GM12878 (cell line): ENCODE measurements at regions not wholly inside any gene's neighbourhood (a gene's known extent, or its start where the extent isn't known, plus 50 kb on each side); places are given as distances from the start of the nearest gene placed in this dataset.

ENCODE experiments used
- ATAC-seq: fragments of 200-7000 bp; cut with Tn5 transposase; 3 replicates; pipeline ENCODE4 v1.9.1; 2020; ENCODE audit warnings: mild to moderate bottlenecking, moderate library complexity
- BruUV-seq: library from RNA; stranded (reverse); fragments of 400-500 nt; replicated peaks from 2 replicates; lab custom pipeline; 2021; lab: Mats Ljungman, UMichigan
- CTCF ChIA-PET: fragments of 300-600 bp; sonication (Branson Sonifier 250); formaldehyde crosslinking; extraction: SDS; loops from one replicate; lab custom pipeline; 2021; ENCODE audit warnings: inconsistent platforms; lab: Yijun Ruan, JAX
- POLR2A ChIA-PET: fragments of 350-600 bp; formaldehyde crosslinking; extraction: SDS; loops from one replicate; lab custom pipeline; 2021; ENCODE audit warnings: inconsistent platforms; lab: Charles Lee
- RAD21 ChIA-PET: fragments of 300-600 bp; sonication (Branson Sonifier 250); formaldehyde crosslinking; loops from one replicate; lab custom pipeline; 2023; ENCODE audit warnings: antibody characterized with exemption; ENCODE audit not compliant: unreplicated experiment; lab: Charles Lee
- SMC1A ChIA-PET: fragments of 300-600 bp; sonication (Branson Sonifier 250); formaldehyde crosslinking; loops from one replicate; lab custom pipeline; 2023; ENCODE audit not compliant: unreplicated experiment, uncharacterized antibody; lab: Charles Lee
- DNase-seq: peaks from one replicate; pipeline ENCODE4 v3.0.0-alpha.2; 2011; ENCODE audit warnings: low read depth, low spot score
- FAIRE-seq: peaks from 3 replicates; lab custom pipeline; 2011; peaks lifted over from hg19 to GRCh38; lab: Jason Lieb, UNC
- H2AFZ ChIP-seq: 2 replicates; pipeline ENCODE4 v1.6.0; 2011; ENCODE audit warnings: low read depth, low read length, control low read depth; ENCODE audit not compliant: control insufficient read depth
- H3K27ac ChIP-seq: 2 replicates; pipeline ENCODE4 v1.5.1; 2011; ENCODE audit warnings: control low read depth; ENCODE audit not compliant: control insufficient read depth, insufficient read depth
- H3K27me3 ChIP-seq, 2 experiments: replicated peaks in 1 of 2; 2 replicates each; pipeline versions ENCODE4 v1.6.0 to v1.6.1; 2011; ENCODE audit warnings: low read length in 1 of 2; ENCODE audit not compliant: control insufficient read depth in 2 of 2, insufficient read depth in 2 of 2
- H3K36me3 ChIP-seq, 2 experiments: 2 replicates each; pipeline ENCODE4 v1.5.1; 2011; ENCODE audit warnings: low read length in 1 of 2; ENCODE audit not compliant: control insufficient read depth in 2 of 2, insufficient read depth in 2 of 2
- H3K4me1 ChIP-seq: 2 replicates; pipeline ENCODE4 v1.6.1; 2011; ENCODE audit warnings: mild to moderate bottlenecking, low read length, moderate library complexity, mixed read lengths; ENCODE audit not compliant: control insufficient read depth, insufficient read depth
- H3K4me2 ChIP-seq: 2 replicates; pipeline ENCODE4 v1.6.0; 2011; ENCODE audit warnings: control low read depth; ENCODE audit not compliant: control insufficient read depth, insufficient read depth
- H3K4me3 ChIP-seq: fragments of 200-600 bp; sonication (generic); 2 replicates; pipeline ENCODE4 v1.5.1; 2016
- H3K79me2 ChIP-seq: 2 replicates; pipeline ENCODE4 v1.6.0; 2011; ENCODE audit warnings: low read length; ENCODE audit not compliant: control insufficient read depth, insufficient read depth
- H3K9ac ChIP-seq: 2 replicates; pipeline ENCODE4 v1.8.0; 2011; ENCODE audit warnings: low read length, control low read depth, mixed read lengths; ENCODE audit not compliant: control insufficient read depth, insufficient read depth
- H3K9me3 ChIP-seq: replicated peaks from 3 replicates; pipeline ENCODE4 v1.5.1; 2011; ENCODE audit warnings: mild to moderate bottlenecking, low read length; ENCODE audit not compliant: control insufficient read depth, insufficient read depth
- H4K20me1 ChIP-seq: 2 replicates; pipeline ENCODE4 v1.6.0; 2011; ENCODE audit not compliant: control insufficient read depth, insufficient read depth
- ATF3 ChIP-seq: IDR thresholded peaks from 2 replicates; pipeline ENCODE4 v1.6.1; 2011; ENCODE audit warnings: low read depth, mild to moderate bottlenecking, low read length, moderate library complexity, borderline replicate concordance; ENCODE audit errors: extremely low read depth
- E2F4 ChIP-seq: IDR thresholded peaks from 2 replicates; pipeline ENCODE4 v1.6.1; 2012; ENCODE audit warnings: low read depth, low read length, improper control_type of control experiment
- ELK1 ChIP-seq: IDR thresholded peaks from 2 replicates; pipeline ENCODE4 v1.6.1; 2012; ENCODE audit warnings: low read depth, low read length, improper control_type of control experiment
- HSF1 ChIP-seq: fragments of 150-350 bp; IDR thresholded peaks from 2 replicates; pipeline ENCODE4 v1.6.1; 2014; ENCODE audit warnings: mild to moderate bottlenecking, low read depth, low read length
- MXI1 ChIP-seq: fragments of 150-350 bp; IDR thresholded peaks from 2 replicates; pipeline ENCODE4 v1.6.1; 2011; ENCODE audit warnings: low read depth, mild to moderate bottlenecking, inconsistent platforms, low read length, improper control_type of control experiment
- STAT1 ChIP-seq: fragments of 450-650 bp; conservative IDR thresholded peaks from 2 replicates; pipeline ENCODE4 v1.6.1; 2014; ENCODE audit warnings: antibody characterized with exemption, mild to moderate bottlenecking
- SUZ12 ChIP-seq: fragments of 200-600 bp; sonication (generic); IDR thresholded peaks from one replicate; pipeline ENCODE4 v1.6.1; 2018; ENCODE audit warnings: antibody characterized with exemption, mild to moderate bottlenecking; ENCODE audit not compliant: unreplicated experiment
- TARDBP ChIP-seq: IDR thresholded peaks from 2 replicates; pipeline ENCODE4 v1.6.1; 2016; ENCODE audit warnings: borderline replicate concordance
- ZNF592 ChIP-seq: fragments of 450-650 bp; IDR thresholded peaks from 2 replicates; pipeline ENCODE4 v1.6.1; 2017; ENCODE audit warnings: mild to moderate bottlenecking, moderate library complexity
- in situ Hi-C: fragments of 300-500 bp; cut with MboI; formaldehyde crosslinking; loops from 9 replicates; pipeline ENCODE4 v1.14.3; 2018; ENCODE audit warnings: mixed read lengths
- intact Hi-C: fragments of 100-400 bp; cut with micrococcal nuclease; formaldehyde crosslinking; loops from one replicate; pipeline ENCODE4 v1.14.2; 2022; ENCODE audit not compliant: unreplicated experiment

GRCh38 chrX:98263135-98263534, 1379.4 kb downstream of the RPA4 start (continued):
- TF ChIP-seq E2F4, result no peak
- TF ChIP-seq ATF3, result no peak
- TF ChIP-seq STAT1, result no peak
- no peak for TF ChIP-seq ELK1

GRCh38 chrX:98289726-98290125, 1406.0 kb downstream of the RPA4 start:
- TF ChIP-seq ZNF592 (no peak), MXI1 (no peak), TARDBP (no peak), HSF1 (no peak), SUZ12 (no peak)
- ChIA-PET RAD21 (no interaction called here), POLR2A (no interaction called here)

More at GRCh38 chrX:98289726-98290125, 1406.0 kb downstream of the RPA4 start:
- Histone ChIP-seq H3K4me2 (no peak overlapping the region), H3K9ac (no peak overlapping the region), H3K79me2 (no peaks in the 10 kb centered on the region), H3K4me3 (no peak overlapping the region), H3K36me3 (no peaks in the 10 kb centered on the region), H3K4me1 (no peaks in the 10 kb centered on the region), H3K9me3 (no peaks in the 10 kb centered on the region), H4K20me1 (no peaks in the 10 kb centered on the region), H2AFZ (no peak overlapping the region), H3K27me3 (no peaks in the 10 kb centered on the region), H3K27ac (no peak overlapping the region)
- intact Hi-C loops, result no loop called here
- FAIRE-seq, result no peak
- BruUV-seq, result no TSS peak
- SMC1A ChIA-PET, result no interaction called here
- no peak for ATAC-seq
- in situ Hi-C loops, result no loop called here
- CTCF ChIA-PET, result no interaction called here
- DNase-seq, result no peak
